HG03280 (cell line): ENCODE measurements at regions not wholly inside any gene's neighbourhood (a gene's known extent, or its start where the extent isn't known, plus 50 kb on each side); places are given as distances from the start of the nearest gene placed in this dataset.
"Not testable (repeated sequence)": the region's sequence is repeated elsewhere in the genome, so short reads cannot be mapped to it uniquely, and the experiment has no call there.

Source experiments
- ATAC-seq: cut with Tn5 transposase; IDR thresholded peaks from one replicate; pipeline ENCODE4 v1.9.1; 2021; ENCODE audit warnings: mild to moderate bottlenecking, moderate library complexity; ENCODE audit not compliant: unreplicated experiment

GRCh38 chr5:85985167-85985566, 632.6 kb upstream of the COX7C start:
- ATAC-seq, result no peak

DNA sequence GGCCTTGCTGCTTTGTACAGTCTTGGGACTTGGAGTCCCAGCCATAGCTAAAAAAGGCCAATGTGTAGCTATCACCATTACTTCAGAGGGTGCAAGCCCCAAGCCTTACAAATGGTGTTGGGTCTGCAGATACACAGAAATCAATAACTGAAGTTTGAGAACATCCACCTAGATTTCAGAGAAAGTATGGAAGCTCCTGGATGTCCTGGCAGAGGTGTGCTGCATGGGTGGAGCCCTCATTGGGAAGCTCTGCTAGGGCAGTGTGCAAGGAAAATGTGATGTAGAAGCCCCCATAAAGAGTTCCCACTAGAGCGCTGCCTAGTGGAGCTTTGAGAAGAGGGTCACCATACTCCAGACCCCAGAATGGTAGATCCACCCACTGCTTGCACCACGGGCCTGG, 626.7 kb upstream of the COX7C start:
- no peak for ATAC-seq

- ATAC-seq, result not testable (repeated sequence)
Measured at GRCh38 chr5:85994653-85995052, 623.1 kb upstream of the COX7C start.

GRCh38 chr5:85998656-85999055, 619.1 kb upstream of the COX7C start:
- ATAC-seq, result no peak

DNA sequence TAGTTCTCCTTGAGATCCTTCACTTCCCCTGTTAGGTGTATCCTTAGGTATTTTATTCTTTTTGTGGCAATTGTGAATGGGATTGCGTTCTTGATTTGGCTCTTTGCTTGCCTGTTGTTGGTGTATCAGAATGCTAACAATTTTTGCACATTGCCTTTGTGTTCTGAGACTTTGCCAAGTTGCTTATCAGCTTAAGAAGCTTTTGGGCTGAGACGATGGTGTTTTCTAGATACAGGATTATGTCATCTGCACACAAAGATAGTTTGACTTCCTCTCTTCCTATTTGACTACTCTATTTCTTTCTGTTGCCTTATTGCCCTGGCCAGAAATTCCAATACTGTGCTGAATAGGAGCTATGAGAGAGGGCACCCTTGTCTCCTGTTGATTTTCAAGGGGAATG, 609.4 kb upstream of the COX7C start:
- ATAC-seq, result no peak

- no peak for ATAC-seq
Measured at GRCh38 chr5:86008704-86009103, 609.0 kb upstream of the COX7C start.

- ATAC-seq, result no peak
Measured at GRCh38 chr5:86011937-86012336, 605.8 kb upstream of the COX7C start.

DNA sequence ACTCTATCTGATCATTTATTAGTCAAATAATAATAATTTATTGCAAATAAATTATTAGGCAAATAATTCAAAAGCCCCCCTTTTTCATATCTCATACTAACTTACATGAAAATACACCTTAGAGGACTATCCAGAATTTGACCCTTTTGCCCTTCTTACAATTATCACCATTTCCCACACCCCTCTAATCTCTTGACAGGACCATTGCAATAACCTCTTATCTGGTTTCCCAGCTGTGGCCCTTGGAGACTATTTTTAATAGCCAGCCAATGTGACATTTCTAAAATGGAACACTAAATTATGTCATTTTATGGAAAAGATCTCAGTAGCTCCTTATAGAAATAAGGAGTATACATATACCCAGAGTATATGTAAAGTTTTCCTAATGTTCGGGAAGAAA, 588.4 kb upstream of the COX7C start:
- no peak for ATAC-seq

DNA sequence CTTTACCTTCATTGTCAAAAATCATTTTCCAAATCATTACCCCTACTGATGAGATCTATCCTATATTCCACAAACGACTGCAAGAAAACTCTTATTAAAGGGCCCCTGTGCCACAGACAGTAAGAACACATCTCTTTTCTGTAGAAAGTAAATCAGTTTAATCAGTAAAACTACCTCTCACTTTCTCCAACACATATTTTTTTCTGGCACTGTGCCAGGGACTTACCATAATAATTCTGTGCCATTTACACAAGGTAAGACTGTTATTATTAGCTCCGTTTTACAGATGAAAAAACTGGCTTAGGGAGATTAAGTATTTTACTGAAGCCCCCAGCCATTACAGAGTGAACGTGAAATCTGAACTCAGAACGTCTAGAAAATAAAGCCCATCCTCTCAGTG, 587.0 kb upstream of the COX7C start:
- no peak for ATAC-seq

DNA sequence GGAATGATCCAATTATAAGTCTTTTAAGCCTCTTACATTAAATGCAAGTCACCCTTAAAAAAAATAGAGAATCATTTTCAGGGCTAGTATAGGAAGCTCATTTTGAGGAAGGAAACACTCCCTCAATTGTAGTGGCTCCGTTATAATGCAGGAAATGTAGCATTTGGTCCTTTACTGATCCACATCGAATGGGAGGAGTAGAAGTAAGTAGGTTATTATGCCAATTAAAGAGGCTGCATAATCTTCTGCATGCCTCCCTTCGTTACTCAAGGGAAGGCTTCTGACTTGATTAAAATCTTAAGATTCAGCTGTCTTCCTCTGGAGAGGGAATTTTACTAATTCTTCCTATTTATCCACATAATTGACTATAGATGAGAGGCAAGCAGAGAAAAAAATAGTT, 579.2 kb upstream of the COX7C start:
- no peak for ATAC-seq

GRCh38 chr5:86039351-86039750, 578.4 kb upstream of the COX7C start:
- ATAC-seq, result no peak

GRCh38 chr5:86070719-86071118, 547.0 kb upstream of the COX7C start:
- ATAC-seq, result no peak

- ATAC-seq, result no peak
Measured at GRCh38 chr5:86074297-86074696, 543.4 kb upstream of the COX7C start.

DNA sequence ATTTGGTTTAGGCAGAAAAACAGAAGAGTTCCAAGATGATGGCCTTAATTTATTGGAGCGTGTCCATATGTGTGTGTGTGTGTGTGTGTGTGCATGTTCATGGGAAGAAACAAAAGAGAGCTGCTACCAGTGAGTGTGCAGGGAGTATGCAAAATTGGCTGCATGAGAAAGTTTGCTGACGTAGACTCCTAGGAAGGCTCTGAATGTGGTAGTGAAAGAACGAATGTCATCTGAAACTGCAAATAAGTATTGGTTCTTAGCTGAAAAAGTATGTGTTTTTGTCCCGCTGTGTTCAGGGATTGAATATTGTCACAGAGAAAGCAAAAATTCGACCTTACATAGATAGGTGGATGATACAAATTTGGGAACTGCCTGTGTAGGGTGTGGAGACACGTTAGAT, 542.6 kb upstream of the COX7C start:
- ATAC-seq, result no peak

- no peak for ATAC-seq
Measured at GRCh38 chr5:86095092-86095491, 522.6 kb upstream of the COX7C start.

- no peak for ATAC-seq
Measured at GRCh38 chr5:86101966-86102365, 515.8 kb upstream of the COX7C start.

- no peak for ATAC-seq
Measured at GRCh38 chr5:86108825-86109224, 508.9 kb upstream of the COX7C start.

- no peak for ATAC-seq
Measured at GRCh38 chr5:86112249-86112648, 505.5 kb upstream of the COX7C start.

- ATAC-seq, result no peak
Measured at GRCh38 chr5:86115164-86115563, 502.6 kb upstream of the COX7C start.

DNA sequence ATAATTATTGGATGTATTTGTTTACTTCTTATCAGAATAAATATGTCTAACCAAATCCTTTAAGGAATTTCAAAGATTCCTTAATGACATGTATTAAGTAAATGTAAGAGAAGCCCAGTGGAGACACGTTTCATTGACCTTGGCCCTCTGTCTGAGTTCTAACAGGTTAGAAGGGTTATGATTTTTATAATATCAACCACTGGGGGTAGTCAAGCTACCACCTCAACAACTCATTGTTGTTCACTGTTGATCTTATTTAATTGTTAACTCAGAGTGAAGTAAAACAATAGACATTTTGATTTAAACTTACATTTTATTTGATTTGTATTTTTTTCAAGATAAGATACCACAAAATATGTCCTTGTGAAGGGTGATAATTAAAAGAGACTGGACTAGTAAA, 499.2 kb upstream of the COX7C start:
- no peak for ATAC-seq

DNA sequence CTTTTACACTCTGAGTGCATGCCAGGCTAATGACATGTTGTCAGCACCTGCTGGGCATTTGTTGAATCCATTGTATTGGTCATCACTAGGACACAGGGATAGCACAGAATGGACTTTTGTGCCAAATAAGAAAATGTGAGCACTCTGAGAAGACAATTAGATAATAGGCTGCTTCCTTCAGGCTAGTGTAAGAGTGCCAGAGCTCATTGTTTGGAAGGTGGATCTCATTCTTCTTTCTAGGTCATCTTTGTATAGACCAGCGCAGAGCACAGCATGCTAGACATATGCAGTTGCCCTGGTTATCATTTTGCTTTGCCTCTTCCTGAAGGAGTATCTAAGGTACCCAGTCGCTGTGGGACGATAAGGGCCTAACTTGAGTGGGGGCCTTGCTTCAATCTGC, 493.4 kb upstream of the COX7C start:
- no peak for ATAC-seq

- ATAC-seq, result no peak
Measured at GRCh38 chr5:86125731-86126601, 491.8 kb upstream of the COX7C start.

DNA sequence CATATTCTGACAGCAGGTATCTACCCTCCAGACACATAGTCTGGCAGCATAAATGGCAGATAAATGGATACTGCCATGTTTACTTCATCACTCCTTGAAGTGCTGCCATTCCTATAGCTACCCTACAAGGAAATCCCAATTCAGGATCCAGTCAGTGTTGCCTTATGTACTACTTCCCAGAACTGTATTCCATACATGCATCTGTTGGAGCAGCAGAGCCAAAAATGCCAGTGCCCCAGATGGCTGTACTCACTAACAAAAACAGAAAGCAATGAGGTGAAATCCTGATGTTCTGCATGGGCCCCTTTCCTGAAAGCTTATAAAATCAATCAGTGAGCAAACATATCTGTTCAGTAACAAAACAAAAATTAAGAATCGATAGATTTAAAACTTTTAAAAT, 490.0 kb upstream of the COX7C start:
- ATAC-seq, result no peak
